HG02571 (cell line): ENCODE measurements at regions not wholly inside any gene's neighbourhood (a gene's known extent, or its start where the extent isn't known, plus 50 kb on each side); places are given as distances from the start of the nearest gene placed in this dataset.
A peak's percentile ranks its signal among the peaks of the same experiment; 100 is the strongest.

Source experiments
- ATAC-seq: cut with Tn5 transposase; IDR thresholded peaks from one replicate; pipeline ENCODE4 v1.9.1; 2021; ENCODE audit warnings: mild to moderate bottlenecking, moderate library complexity; ENCODE audit not compliant: unreplicated experiment

- ATAC-seq: no peak
These were observed 97.1 kb upstream of the GNAO1 start for GRCh38 chr16:56094231-56094630.

- ATAC-seq: no peak
These were observed 98.2 kb upstream of the GNAO1 start for GRCh38 chr16:56093055-56093454.

- ATAC-seq: no peak
These were observed 101.2 kb upstream of the GNAO1 start for GRCh38 chr16:56090076-56090475.

GRCh38 chr16:56087626-56088025 lies 103.7 kb upstream of the GNAO1 start:
- no peak for ATAC-seq

GRCh38 chr16:56081371-56081770 lies 109.9 kb upstream of the GNAO1 start:
- ATAC-seq: no peak

- no peak for ATAC-seq
These were observed 115.4 kb upstream of the GNAO1 start for GRCh38 chr16:56075732-56076388.

- no peak for ATAC-seq
These were observed 117.8 kb upstream of the GNAO1 start for GRCh38 chr16:56073508-56073907.

GRCh38 chr16:56072096-56072495 lies 119.2 kb upstream of the GNAO1 start:
- ATAC-seq: no peak

GRCh38 chr16:56068816-56069215 lies 122.5 kb upstream of the GNAO1 start:
- ATAC-seq: no peak

- ATAC-seq: no peak
These were observed 123.0 kb upstream of the GNAO1 start for GRCh38 chr16:56068314-56068713.

- no peak for ATAC-seq
These were observed 123.9 kb upstream of the GNAO1 start for GRCh38 chr16:56067406-56067805.

GRCh38 chr16:56066617-56067016 lies 124.7 kb upstream of the GNAO1 start:
- ATAC-seq: no peak

GRCh38 chr16:56063111-56063510 lies 128.2 kb upstream of the GNAO1 start:
- ATAC-seq: no peak

- no peak for ATAC-seq
These were observed 134.1 kb upstream of the GNAO1 start for GRCh38 chr16:56057151-56057550.

GRCh38 chr16:56050916-56051315 lies 140.4 kb upstream of the GNAO1 start:
- no peak for ATAC-seq

- ATAC-seq: peak; percentile 65
These were observed 142.7 kb upstream of the GNAO1 start for GRCh38 chr16:56048425-56049105.

- no peak for ATAC-seq
These were observed 143.7 kb upstream of the GNAO1 start for GRCh38 chr16:56047307-56048234.

- no peak for ATAC-seq
These were observed 148.9 kb upstream of the GNAO1 start for GRCh38 chr16:56042416-56042815.

- no peak for ATAC-seq
These were observed 149.6 kb upstream of the GNAO1 start for GRCh38 chr16:56041556-56042140.

- no peak for ATAC-seq
These were observed 152.7 kb upstream of the GNAO1 start for GRCh38 chr16:56038564-56039098.

- ATAC-seq: no peak
These were observed 156.9 kb upstream of the CES5A start for GRCh38 chr16:56032072-56032471.
